ENCODE measurements at regions not wholly inside any gene's neighbourhood (a gene's known extent, or its start where the extent isn't known, plus 50 kb on each side); places are given as distances from the start of the nearest gene placed in this dataset.

GRCh38 chr5:18028036-18028435 is 393.8 kb downstream of the TAF11L14 start:
- Histone ChIP-seq H3K79me1 (ENCODE audit: insufficient read depth, low read depth, low read length, poor library complexity, severe bottlenecking) (no peaks in the 10 kb centered on the region), H3K27me3 (ENCODE audit: insufficient read depth, low read length) (no peaks in the 10 kb centered on the region), H4K8ac (replicated peaks; ENCODE audit: insufficient read length, low read depth, low read length) (no peak overlapping the region), H3K27ac (ENCODE audit: insufficient read length, low read depth, low read length) (no peak overlapping the region), H3K4me1 (ENCODE audit: insufficient read depth, low read length) (no peaks in the 10 kb centered on the region), H3T11ph (ENCODE audit: low read length) (no peak overlapping the region), H4K20me1 (ENCODE audit: control insufficient read depth, insufficient read depth, insufficient read length) (no peaks in the 10 kb centered on the region), H2BK12ac (ENCODE audit: insufficient read length, low read depth, low read length) (no peak overlapping the region), H2AFZ (ENCODE audit: low read length) (no peak overlapping the region), H3K23ac (ENCODE audit: insufficient read length, low read depth, low read length) (no peak overlapping the region), H3K9me3 (ENCODE audit: control insufficient read depth, low read depth, low read length) (no peaks in the 10 kb centered on the region), H2BK20ac (ENCODE audit: low read depth, low read length, poor library complexity, severe bottlenecking) (no peak overlapping the region), H3K4me2 (ENCODE audit: insufficient read depth, insufficient read length, low read length) (no peak overlapping the region), H2BK15ac (ENCODE audit: low read depth, low read length) (no peak overlapping the region), H3K79me2 (ENCODE audit: insufficient read depth, low read length) (no peaks in the 10 kb centered on the region), H3K14ac (ENCODE audit: insufficient read depth, low read length) (no peak overlapping the region), H3K9ac (ENCODE audit: extremely low read depth, insufficient read length, low read length) (no peak overlapping the region), H4K91ac (ENCODE audit: insufficient read length, low read depth, low read length) (no peak overlapping the region), H3K18ac (ENCODE audit: insufficient read length, low read depth, low read length) (no peak overlapping the region), H2BK5ac (ENCODE audit: insufficient read length, low read length) (no peak overlapping the region), H2AK5ac (ENCODE audit: insufficient read length, low read length) (no peak overlapping the region), H3K56ac (ENCODE audit: insufficient read length, low read depth, low read length) (no peak overlapping the region), H2BK120ac (ENCODE audit: low read depth, low read length, poor library complexity, severe bottlenecking) (no peak overlapping the region), H4K5ac (ENCODE audit: insufficient read length, low read depth, low read length) (no peak overlapping the region), H3K4ac (ENCODE audit: low read depth, low read length) (no peak overlapping the region), H3K23me2 (ENCODE audit: insufficient read length, low read depth, low read length, poor library complexity, severe bottlenecking) (no peaks in the 10 kb centered on the region)
- H3K27ac Mint-ChIP-seq: no peak overlapping the region
- H3K4me3 Mint-ChIP-seq: no peak overlapping the region
- H3K36me3 Mint-ChIP-seq (ENCODE audit: insufficient read depth in 1 of 3, low read depth in 3 of 3): no peaks in the 10 kb centered on the region
- H3K27me3 Mint-ChIP-seq (ENCODE audit: low read depth): no peaks in the 10 kb centered on the region
- TF ChIP-seq CTCF (conservative IDR thresholded peaks at IDR 0.05): no peak
- DNase-seq: no peak
- H3K9me3 Mint-ChIP-seq: peaks cover 0 to 2% of the 10 kb centered on the region in 2 experiments; a peak in 1 of 5 replicates
- WGBS (ENCODE audit: extremely low coverage, insufficient read length, low lambda C conversion rate): no CpG with 5 or more reads among the region's 1 CpG
- H3K4me1 Mint-ChIP-seq: no peaks in the 10 kb centered on the region

All from H9 (cell line).